NCI-H146 (cell line): ENCODE measurements at regions not wholly inside any gene's neighbourhood (a gene's known extent, or its start where the extent isn't known, plus 50 kb on each side); places are given as distances from the start of the nearest gene placed in this dataset.
"Not testable (repeated sequence)": the region's sequence is repeated elsewhere in the genome, so short reads cannot be mapped to it uniquely, and the experiment has no call there.

ENCODE experiments used
- DNase-seq: peaks from one replicate; lab custom pipeline; 2025; lab: John Stamatoyannopoulos, UW

DNA sequence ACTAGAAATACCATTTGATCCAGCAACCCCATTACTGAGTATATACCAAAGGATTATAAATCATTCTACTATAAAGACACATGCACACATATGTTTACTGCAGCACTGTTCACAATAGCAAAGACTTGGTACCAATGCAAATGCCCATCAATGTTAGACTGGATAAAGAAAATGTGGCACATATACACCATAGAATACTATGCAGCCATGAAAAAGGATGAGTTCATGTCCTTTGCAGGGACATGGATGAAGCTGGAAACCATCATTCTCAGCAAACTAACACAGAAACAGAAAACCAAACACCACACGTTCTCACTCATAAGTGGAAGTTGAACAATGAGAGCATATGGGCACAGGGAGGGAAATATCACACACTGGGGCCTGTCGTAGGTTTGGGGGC is 106.0 kb downstream of the SPATA18 start:
- not testable (repeated sequence) for DNase-seq

DNA sequence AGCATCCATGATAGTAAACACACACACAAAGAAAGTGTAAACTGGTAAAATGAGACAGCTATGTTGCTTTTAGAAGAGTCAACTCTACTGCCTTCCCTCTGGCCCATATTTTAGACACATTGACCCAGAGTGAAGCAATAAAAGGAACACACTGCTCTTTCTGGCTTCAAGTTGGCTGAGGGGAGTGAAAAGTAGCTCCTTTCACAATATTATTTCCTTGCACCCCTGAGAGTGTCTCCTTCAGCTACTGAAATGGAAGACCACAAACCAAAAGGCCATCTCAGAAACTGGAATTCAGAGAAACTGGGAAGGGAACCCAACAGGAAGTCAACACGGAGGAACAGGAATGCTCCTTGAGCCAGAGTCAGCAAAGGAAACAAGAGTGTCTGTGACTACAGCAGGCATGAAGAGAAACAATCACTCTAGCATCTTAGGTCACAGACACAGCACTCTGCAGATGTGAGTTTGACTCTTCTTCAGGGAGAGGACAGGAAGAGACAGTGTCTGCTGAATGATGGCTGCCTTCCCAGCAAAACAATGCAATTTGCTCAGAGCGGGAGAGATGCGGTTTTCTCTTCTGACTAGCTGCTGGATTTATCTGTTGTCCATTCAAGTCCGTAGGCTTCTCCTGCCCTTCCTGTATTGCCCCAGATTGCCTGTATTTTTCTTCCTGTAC is 106.7 kb downstream of the SPATA18 start:
- no peak for DNase-seq

DNA sequence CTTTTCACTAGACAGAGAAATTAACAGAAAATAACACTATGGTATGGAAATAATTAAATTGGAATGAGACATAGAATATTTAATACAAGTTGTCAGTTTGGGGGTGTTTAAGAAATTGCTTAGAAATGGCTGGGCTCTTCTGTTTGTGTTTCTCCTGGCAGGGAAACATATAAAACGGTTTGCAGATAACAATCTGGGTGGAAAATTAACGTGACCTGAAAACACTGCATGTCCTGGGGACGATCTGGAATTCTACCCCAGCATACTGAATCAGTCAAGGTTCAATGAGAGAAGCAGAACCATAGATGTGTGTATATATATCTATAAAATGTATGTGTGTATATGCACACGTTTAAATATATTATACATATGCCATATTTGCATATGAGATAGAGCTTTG is 109.8 kb downstream of the SPATA18 start:
- DNase-seq, result no peak

DNA sequence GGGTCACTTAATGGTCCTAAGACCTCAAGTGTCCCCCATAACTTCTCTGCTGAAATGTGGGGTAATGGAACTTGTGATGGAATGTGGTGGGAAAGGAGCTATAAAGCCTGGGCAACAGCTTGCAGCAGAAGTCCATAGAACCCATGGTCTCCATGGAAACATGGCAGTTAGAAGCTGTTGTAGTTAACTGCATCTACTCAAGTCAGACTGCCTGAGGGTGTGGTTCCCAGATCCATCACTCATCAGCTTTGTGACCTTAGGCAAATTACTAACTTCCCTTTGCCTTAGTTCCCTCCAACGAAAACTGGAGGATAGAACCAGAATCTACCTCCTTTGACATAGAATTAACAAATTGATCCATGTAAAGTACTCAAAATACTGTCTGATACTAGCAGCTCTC is 113.0 kb downstream of the SPATA18 start:
- no peak for DNase-seq

DNA sequence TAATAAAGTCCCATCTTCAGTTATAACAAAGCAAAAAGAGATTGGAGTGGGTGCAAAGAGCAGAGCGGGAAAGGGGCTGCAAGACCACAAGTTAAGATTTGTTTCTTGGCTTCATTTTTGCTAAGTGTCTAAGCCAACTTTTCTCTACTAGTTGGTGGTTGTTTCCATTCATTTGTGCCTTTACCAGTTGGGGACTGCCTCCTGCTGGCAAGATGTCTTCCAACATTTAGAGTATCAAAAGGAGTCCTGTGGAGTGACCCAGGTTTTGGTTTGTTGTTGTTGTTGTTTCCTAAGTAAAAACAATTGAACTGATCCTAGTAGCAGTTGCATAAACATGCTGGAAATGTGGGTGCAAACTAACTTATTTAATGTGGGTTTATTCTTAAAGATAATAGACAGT is 121.1 kb downstream of the SPATA18 start:
- no peak for DNase-seq

DNA sequence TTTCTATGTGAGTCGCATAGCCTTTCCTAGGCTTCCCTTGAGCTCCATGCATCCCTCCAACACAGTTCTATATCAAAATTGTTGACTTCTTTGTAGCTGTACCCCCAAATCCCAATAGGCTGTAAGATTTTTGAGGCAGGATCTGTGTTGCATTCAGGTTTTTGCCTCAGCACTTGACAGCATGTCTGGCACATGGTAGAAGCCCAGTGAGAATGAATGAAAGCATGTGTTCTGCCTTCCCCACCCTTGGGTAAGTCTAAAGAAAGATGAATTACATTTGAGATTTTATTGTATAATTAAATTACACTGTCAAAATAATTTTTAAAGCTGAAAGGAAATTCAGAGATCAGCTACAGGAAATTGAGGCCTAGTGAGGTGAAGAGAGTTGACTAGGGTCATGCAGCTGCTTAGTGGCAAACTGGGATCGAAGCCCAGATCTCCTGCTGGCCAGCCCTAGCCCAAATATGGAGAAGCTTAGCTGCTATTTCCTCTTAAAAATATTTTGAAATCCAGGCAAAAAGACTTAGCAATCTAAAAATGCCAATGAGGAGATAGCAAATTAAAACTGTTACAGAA is 122.5 kb downstream of the SPATA18 start:
- no peak for DNase-seq

DNA sequence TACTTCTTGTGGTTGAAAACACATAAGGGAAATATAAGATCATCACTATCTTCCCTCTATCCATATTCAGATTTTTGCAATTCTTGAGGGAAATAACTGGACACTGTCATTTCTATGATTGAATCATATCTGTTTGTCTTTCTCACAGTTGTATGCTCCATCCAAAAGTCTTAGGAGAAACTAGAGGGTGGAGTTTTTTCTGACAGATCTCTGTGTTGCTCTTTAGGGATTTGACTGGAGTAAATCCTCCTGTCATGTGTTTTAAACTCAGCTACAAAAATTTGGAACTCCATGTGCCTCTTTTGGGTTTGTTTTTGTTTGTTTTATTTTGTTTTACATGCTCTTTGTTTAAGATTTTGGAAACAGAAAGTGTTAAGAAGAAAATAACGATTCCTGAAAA is 136.5 kb downstream of the SPATA18 start:
- no peak for DNase-seq

DNA sequence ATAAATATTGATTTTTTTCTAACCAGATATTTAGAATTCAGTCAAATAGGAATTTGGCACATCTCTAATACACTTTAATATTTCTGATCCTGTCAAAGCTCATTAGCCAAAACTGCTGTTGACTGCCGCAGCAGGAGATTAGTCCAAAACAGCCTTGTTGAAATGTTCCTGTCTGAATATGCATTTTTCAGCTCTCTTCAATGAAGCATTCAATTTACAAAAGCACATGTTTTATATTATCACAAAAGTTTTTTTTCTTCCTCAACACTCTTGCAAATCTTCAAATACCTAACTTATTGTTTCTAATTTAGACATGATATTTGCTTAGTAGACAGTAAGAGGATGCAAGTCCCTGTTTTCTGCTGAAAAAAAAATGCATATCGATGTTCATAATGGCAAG is 140.9 kb downstream of the SPATA18 start:
- no peak for DNase-seq

DNA sequence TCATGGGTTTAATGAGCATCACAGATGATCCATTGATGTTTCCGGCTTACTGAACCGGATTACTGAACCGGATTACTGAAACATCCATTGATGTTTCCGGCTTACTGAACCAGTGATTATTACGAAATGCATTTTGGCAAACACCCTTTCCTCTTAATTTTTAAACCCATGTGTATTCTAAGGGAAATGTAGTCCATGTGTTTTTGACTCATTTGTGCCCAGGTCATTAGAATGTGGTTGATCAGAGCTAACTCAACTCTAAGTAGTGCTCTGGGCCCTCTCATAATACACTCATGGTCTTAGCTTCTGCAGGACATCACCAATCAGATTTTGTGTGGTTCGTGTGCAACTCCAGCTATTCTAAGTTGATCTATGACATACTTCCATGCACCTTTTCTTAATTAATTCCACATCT is 141.6 kb downstream of the SPATA18 start:
- DNase-seq, result no peak

DNA sequence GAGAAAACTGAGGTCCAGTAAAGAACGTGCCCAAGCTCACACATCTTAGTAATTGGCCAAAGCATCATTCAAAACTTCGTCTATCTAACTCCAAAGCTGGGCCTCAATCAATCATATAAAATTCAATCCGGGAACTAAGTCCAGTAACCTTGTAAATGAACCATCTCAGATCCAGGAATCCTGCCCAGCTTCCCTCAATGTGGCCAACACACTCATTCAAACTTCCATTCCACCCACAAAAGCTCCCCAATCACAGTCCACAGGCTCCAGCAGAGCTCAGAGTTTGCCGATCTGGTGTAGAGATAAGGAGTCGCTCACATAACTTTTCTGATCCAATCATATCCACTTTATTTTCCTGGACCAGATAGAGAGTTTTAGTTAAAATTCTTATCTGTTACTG is 144.8 kb downstream of the SPATA18 start:
- DNase-seq, result no peak

DNA sequence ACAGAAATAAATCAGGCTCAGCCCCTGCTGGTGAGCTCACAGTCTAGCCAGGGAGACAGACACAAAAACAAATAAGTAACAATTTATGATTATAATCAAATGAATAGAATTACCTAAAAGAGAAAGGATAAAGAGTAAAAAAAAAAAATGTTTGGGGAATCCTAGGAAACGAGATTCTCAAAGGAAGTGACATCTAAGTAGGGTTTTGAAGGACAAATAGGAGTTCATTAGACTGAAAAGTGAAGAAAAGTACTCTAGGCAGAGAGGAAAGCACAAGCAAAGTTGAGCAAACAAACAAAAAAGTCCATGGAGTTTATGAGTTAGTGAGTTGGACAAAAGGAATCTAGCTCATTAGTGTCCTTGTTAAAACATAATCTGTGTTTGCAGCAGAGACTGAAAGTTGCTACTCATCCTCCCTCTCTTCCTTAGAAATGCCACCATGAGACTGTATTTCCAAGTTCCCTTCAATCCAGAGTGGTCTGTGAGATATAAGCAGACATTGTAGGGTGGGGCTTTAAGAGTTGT is 145.6 kb downstream of the SPATA18 start:
- DNase-seq, result no peak

DNA sequence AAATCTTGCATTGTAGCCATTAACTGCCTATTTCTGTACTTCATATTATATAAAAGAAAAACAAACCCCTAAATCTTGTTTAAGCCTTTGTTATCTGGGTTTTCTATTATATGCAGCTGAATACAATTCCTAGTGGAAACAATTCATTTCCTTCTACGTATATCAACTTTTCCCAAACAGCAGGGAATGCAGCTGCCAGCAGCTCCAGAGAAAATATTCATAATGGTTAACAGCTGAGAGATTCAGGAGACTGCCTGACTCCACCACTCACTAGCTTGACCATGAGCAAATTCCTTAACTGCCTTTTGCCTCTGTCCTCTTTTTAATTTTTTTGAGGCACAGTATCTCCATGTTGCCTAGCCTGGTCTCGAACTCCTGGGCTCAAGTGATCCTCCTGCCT is 146.2 kb downstream of the SPATA18 start:
- DNase-seq, result no peak

DNA sequence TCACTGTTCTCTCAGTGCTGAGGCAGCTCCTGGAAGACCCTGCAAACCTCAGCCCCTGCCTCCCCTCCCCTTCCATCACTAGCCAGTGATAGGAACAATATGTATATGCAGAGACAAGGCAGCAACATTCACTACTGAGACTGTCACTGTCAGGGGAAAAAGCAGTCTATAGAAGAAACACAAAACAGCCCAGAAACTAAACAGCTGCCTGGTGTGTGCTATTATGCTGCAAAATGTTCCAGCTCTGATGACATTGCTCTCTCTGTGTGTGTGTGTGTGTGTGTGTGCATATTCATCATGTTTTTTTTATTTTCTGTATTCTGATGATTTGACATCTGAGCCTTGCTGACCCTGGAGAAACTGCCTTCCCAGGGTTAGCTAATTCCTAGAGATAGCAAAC is 147.2 kb downstream of the SPATA18 start:
- no peak for DNase-seq

DNA sequence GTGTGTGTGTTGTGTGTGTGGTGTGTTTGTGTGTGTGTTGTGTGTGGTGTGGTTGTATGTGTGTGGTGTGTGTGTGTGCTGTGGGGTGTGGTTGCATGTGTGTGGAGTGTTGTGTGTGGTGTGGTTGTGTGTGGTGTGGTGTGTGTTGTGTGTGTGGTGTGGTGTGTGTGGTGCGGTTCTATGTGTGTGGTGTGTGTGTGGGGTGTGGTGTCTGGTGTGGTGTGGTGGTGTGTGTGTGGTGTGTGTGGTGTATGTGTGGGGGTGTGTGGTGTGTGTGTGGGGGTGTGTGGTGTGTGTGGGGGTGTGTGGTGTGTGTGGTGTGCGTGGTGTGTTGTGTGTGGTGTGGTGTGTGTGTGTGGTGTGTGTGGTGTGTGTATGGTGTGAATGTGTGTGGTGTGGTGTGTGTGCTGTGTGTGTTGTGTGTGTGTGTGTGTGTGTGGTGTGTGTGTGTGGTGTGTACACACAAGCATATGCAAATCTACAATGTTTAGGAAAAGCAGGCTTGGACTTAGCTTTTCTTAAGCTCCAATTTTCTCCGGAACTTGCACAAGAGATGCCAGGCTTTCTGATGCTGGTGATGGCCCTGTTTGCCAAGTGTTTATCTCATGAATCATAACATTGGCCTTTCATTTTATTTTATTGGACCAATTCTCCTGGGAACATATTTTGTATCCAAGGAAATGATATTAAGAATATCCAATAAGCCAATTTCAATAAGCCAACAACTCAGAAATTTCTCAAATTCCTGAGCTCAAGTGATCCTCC is 148.7 kb downstream of the SPATA18 start:
- DNase-seq, result no peak

DNA sequence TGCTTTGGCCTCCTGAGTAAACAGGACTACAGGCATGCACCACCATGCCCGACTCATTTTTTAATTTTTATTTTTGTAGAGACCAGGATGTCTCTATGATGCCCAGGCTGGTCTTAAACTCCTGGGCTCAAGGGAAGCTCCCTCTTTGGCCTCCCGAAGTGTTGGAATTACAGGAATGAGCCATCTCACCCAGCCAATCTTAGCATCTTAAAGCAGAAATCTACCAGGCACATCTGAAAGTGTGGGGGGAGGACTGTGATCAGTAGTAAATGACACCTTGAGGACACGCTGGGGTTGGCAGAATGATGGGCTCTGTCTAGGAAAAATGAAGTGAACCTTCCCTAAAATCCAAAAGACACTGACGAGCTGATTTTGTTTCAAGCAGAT is 149.2 kb downstream of the SPATA18 start:
- no peak for DNase-seq

DNA sequence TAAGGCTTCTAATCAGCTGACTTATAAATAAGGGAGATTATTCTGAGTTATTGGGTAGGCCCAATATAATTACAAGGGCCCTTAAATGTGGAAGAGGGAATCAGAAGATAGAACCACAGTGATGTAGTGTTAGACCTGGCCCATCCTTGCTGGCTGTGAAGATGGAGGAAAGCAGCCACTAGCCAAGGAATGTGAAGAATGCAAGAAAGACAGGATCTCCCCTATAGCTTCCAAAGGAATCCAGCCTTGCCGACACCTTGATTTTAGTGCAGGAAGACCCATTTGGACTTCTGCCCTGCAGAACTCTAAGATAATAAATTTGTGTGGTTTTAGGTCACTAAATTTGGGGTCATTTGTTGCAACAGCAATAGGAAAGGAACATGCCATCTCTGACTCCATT is 150.6 kb downstream of the SPATA18 start:
- no peak for DNase-seq

DNA sequence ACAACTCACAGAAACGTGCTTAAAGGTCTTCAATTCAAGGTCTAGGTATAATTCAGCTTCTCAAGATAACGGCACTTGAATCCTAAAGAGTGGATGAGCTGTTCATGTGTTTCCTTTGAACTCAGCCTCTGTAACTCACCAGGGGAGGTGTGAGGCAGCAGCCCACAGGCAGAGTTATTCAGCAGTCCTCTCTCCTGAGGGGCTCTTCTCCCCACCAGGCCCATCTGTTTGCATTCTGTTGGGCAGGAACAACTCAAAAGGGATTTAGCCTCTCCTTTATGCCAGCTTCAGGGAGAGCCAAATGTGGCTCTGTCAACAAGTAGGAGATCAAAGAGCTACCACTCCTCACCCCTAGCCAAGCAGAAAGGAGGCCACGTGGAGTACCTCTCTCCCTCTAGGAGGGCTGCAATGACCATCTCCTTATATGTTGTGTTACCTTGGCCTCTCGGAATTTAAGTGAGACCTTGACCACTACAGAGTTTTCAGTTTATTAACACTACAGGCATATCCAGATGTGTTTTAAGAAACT is 151.2 kb downstream of the SPATA18 start:
- no peak for DNase-seq

DNA sequence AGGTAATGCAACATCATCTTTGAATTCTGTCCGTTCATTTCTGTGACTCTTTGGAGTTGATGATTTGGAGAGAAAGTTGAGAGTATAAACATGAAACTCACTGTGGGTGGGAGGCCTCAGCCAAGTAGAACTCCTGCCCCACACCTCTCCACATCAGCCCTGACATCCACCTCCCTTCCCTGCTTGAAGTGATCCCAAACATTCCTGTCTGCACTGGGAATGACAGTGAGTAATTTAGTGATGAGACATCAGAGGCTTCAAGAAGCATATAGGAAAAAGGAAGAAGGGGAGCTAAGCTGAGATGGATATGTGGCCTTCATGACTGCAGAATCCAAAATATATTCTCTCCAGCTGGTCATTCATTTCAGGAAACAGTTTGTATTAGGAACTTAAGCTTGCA is 151.8 kb downstream of the SPATA18 start:
- DNase-seq, result no peak

DNA sequence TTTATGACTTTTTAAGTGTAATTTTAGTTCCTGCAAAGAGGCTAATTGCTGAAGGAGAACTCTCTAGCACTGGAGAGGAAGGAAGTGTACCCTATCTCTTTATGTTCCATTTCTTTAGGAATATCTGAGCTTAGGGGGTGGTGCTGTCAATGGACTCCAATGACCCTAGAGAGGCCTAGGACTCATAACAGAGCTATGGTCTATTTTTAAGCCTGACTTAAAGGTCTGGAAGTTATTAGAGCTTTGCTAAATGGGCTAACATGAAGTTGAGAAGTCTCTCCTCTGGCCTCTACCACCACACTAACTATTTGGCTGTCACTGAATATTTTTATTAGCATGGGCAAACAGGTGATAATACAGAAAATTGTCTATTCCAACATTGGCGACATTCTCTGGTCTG is 152.2 kb downstream of the SPATA18 start:
- DNase-seq, result no peak

DNA sequence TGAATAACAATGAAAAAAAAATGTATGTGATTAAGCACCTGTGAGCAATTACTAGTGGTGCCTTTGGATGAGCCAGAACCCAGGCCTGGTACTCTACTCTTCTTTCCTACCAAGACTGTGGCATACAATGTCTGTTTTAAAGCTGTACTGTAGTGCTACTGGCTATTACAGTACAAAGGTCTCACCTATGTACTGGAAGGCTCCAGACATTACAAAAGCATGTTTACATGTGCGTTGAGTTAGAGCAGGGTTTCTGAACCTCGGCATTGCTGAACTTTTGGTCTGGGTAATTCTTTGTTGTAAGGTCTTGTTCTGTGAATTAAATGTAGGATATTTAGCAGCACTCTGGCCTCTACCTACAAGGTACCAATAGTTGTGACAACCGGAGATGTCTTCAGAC is 153.8 kb downstream of the SPATA18 start:
- DNase-seq, result no peak

DNA sequence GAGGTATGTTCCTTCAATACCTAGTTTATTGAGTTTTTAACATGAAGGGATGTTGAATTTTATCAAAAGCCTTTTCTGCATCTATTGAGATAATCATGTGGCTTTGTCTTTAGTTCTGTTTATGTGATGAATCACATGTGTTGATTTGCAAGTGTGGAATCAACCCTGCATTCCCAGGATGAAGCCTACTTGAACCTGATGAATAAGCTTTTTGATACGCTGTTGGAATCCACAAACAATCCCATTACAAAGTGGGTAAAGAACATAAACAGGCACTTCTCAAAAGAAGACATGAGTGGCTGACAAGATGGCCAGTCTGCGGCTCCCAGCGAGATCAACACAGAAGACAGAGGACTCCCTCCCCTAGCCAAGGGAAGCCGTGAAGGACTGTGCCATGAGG is 156.0 kb downstream of the SPATA18 start:
- not testable (repeated sequence) for DNase-seq

DNA sequence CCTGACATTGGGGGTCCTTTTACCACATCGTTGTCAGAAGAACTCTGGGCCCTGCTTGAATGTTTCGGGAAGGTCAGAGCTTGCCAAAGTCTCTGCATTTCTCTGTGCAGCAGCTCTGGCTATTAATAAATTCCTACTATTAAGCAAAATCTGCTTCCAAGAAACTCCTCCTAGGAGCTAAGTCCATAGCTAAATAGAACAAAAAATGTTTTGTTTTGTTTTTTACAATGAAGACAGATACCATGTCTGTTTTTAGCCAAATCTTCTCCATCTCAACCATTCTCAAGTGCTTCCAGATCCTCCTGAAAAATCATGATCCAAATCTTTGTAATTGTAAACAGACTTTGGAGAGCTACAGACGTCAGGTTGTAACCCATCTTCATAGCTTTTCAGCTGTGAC is 161.6 kb downstream of the SPATA18 start:
- no peak for DNase-seq

DNA sequence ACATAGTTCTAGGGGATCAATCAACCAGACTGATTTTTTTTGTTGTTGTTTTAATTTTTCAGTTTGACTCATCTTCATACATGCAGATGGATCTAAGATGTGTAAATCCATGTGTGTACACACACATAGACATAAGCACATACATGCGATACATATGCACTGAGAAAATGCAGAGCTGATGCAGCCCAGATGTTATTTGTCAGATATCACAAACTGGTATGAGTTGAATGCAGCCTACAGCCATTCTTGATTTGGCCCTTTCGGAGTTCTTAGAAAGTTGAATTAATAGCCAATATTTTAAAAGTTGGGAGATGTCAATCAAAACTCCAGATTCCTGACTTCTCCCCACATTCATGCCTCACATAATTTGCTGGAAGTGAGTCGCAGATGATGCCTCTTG is 180.4 kb downstream of the SPATA18 start:
- no peak for DNase-seq
